Lower leg skin (tissue), 4 donors: ENCODE measurements at regions not wholly inside any gene's neighbourhood (a gene's known extent, or its start where the extent isn't known, plus 50 kb on each side); places are given as distances from the start of the nearest gene placed in this dataset.

Source experiments
- DNase-seq, 2 donors: peaks; one replicate each; pipeline ENCODE4 v3.0.0-alpha.2; 2019; ENCODE audit warnings: low spot score in 2 of 2
- H3K4me3 ChIP-seq: fragments of 200-600 bp; sonication (generic); 2 replicates; pipeline ENCODE4 v1.5.1; 2017; ENCODE audit warnings: mild to moderate bottlenecking, low read depth; ENCODE audit not compliant: poor library complexity, severe bottlenecking
- CTCF ChIP-seq, 3 donors: fragments of 450-650 bp; IDR thresholded peaks; one replicate each; pipeline ENCODE4 v1.5.1; 2016; ENCODE audit warnings: antibody characterized with exemption in 3 of 3, mild to moderate bottlenecking in 3 of 3, moderate library complexity in 2 of 3
- POLR2A ChIP-seq, 2 donors: fragments of 450-650 bp; IDR thresholded peaks; one replicate each; pipeline ENCODE4 v1.6.1; 2016 to 2017; ENCODE audit warnings: antibody characterized with exemption in 2 of 2, mild to moderate bottlenecking in 1 of 2, moderate library complexity in 1 of 2
- WGBS, 2 donors: methylation state at CpG; one replicate each; pipeline ENCODE4 v1.1.5; 2018; 5-methylcytosine and 5-hydroxymethylcytosine counted together
- intact Hi-C: fragments of 100-400 bp; cut with DNase I; formaldehyde crosslinking; loops from one replicate; pipeline ENCODE4 v1.15.0; 2023; ENCODE audit warnings: low total_unique reads

- H3K4me3 ChIP-seq: no peak overlapping the region
- intact Hi-C loops: no loop called here
- WGBS, 2 donors: 67 to 72% methylated on average over 3 of the region's 3 CpGs
- TF ChIP-seq POLR2A (IDR thresholded peaks at IDR 0.05) (no peak), CTCF (IDR thresholded peaks at IDR 0.05) (no peak)
- no peak for DNase-seq
Measured at GRCh38 chr21:14842601-14843000, 222.2 kb downstream of the NRIP1 start.

GRCh38 chr21:14841511-14842472 is 223.0 kb downstream of the NRIP1 start:
- DNase-seq: no peak
- no peak for TF ChIP-seq POLR2A (IDR thresholded peaks at IDR 0.05)
- TF ChIP-seq CTCF (IDR thresholded peaks at IDR 0.05): no peak
- WGBS, 2 donors: 93 to 96% methylated on average over 51 of the region's 51 CpGs
- intact Hi-C loops: no loop called here
- no peak overlapping the region for H3K4me3 ChIP-seq

- 41 to 53% methylated on average over 3 of the region's 3 CpGs for WGBS, 2 donors
- DNase-seq: no peak
- intact Hi-C loops: no loop called here
- H3K4me3 ChIP-seq: no peak overlapping the region
- no peak for TF ChIP-seq CTCF (IDR thresholded peaks at IDR 0.05)
- TF ChIP-seq POLR2A (IDR thresholded peaks at IDR 0.05): no peak
Measured at GRCh38 chr21:14838400-14838799, 226.4 kb downstream of the NRIP1 start.

GRCh38 chr21:14836950-14837349 is 227.8 kb downstream of the NRIP1 start:
- no peak for DNase-seq
- no peak overlapping the region for H3K4me3 ChIP-seq
- no peak for TF ChIP-seq POLR2A (IDR thresholded peaks at IDR 0.05)
- TF ChIP-seq CTCF (IDR thresholded peaks at IDR 0.05): no peak
- intact Hi-C loops: no loop called here
- WGBS, 2 donors: 82 to 85% methylated on average over 1 of the region's 1 CpG

GRCh38 chr21:14833666-14834351 is 231.0 kb downstream of the NRIP1 start:
- WGBS, 2 donors: 97 to 100% methylated on average over 1 of the region's 1 CpG

More at GRCh38 chr21:14833666-14834351, 231.0 kb downstream of the NRIP1 start:
- no peak overlapping the region for H3K4me3 ChIP-seq
- TF ChIP-seq POLR2A (IDR thresholded peaks at IDR 0.05) (no peak), CTCF (IDR thresholded peaks at IDR 0.05) (no peak)
- DNase-seq: no peak
- intact Hi-C loops: no loop called here
